H1 (cell line): ENCODE measurements at regions not wholly inside any gene's neighbourhood (a gene's known extent, or its start where the extent isn't known, plus 50 kb on each side); places are given as distances from the start of the nearest gene placed in this dataset.

Source experiments
- CTCF ChIA-PET: fragments of 300-600 bp; sonication (Branson Sonifier 250); formaldehyde crosslinking; loops from one replicate; lab custom pipeline; 2021; ENCODE audit not compliant: partially characterized antibody; lab: Charles Lee
- POLR2A ChIA-PET: fragments of 300-600 bp; sonication (Branson Sonifier 250); formaldehyde crosslinking; loops from one replicate; lab custom pipeline; 2021; ENCODE audit warnings: inconsistent platforms; ENCODE audit not compliant: partially characterized antibody; lab: Charles Lee
- DNase-seq, 2 experiments: peaks; one replicate each; pipeline versions ENCODE4 v3.0.0 to v3.0.0-alpha.2; 2010 to 2022; ENCODE audit warnings: low spot score in 2 of 2, low read depth in 1 of 2, mixed read lengths in 1 of 2
- FAIRE-seq: peaks from 2 replicates; lab custom pipeline; 2011; peaks lifted over from hg19 to GRCh38; lab: Jason Lieb, UNC
- H2AFZ ChIP-seq: 2 replicates; pipeline ENCODE4 v1.8.1; 2012; ENCODE audit warnings: low read length, inconsistent platforms
- H2AK5ac ChIP-seq: 2 replicates; pipeline ENCODE4 v1.6.1; 2013; ENCODE audit warnings: low read depth, low read length
- H2BK120ac ChIP-seq: replicated peaks from 2 replicates; pipeline ENCODE3; 2013; ENCODE audit warnings: low read depth, low read length, inconsistent platforms
- H2BK12ac ChIP-seq: 2 replicates; pipeline ENCODE4 v1.6.1; 2013; ENCODE audit warnings: low read depth, low read length
- H2BK15ac ChIP-seq: 2 replicates; pipeline ENCODE4 v1.6.1; 2013; ENCODE audit warnings: low read length
- H2BK20ac ChIP-seq: 2 replicates; pipeline ENCODE4 v1.6.1; 2013; ENCODE audit warnings: low read length
- H2BK5ac ChIP-seq: 2 replicates; pipeline ENCODE4 v1.6.1; 2013; ENCODE audit warnings: low read depth, low read length
- H3K14ac ChIP-seq: 2 replicates; pipeline ENCODE4 v1.6.1; 2013; ENCODE audit warnings: inconsistent platforms; ENCODE audit not compliant: insufficient read length
- H3K18ac ChIP-seq: 2 replicates; pipeline ENCODE4 v1.6.1; 2013; ENCODE audit warnings: low read length; ENCODE audit errors: extremely low read depth
- H3K23ac ChIP-seq: 2 replicates; pipeline ENCODE4 v1.6.1; 2013; ENCODE audit warnings: inconsistent platforms; ENCODE audit not compliant: insufficient read length
- H3K23me2 ChIP-seq: 2 replicates; pipeline ENCODE4 v1.6.1; 2013; ENCODE audit warnings: low read depth, low read length
- H3K27ac ChIP-seq: 2 replicates; pipeline ENCODE4 v1.6.1; 2011; ENCODE audit warnings: low read depth, low read length, inconsistent platforms
- H3K27me3 ChIP-seq, 4 experiments: replicated peaks in 1 of 4; 1 replicate in 1 of 4; 2 replicates in 3 of 4; pipeline versions ENCODE4 v1.6.1 to v1.8.1; 2011 to 2013; ENCODE audit warnings: low read length in 3 of 4, mild to moderate bottlenecking in 3 of 4, inconsistent platforms in 2 of 4, mixed read lengths in 2 of 4, moderate library complexity in 1 of 4; ENCODE audit not compliant: control insufficient read depth in 3 of 4, insufficient read depth in 3 of 4; ENCODE audit errors: extremely low read depth in 1 of 4
- H3K36me3 ChIP-seq, 4 experiments: 2 replicates each; pipeline versions ENCODE4 v1.6.1 to v1.8.1; 2011 to 2013; ENCODE audit warnings: mild to moderate bottlenecking in 4 of 4, low read length in 3 of 4, moderate library complexity in 2 of 4, control low read depth in 1 of 4, inconsistent platforms in 1 of 4; ENCODE audit not compliant: insufficient read depth in 4 of 4, control insufficient read depth in 2 of 4
- H3K4ac ChIP-seq: replicated peaks from 2 replicates; pipeline ENCODE3; 2013; ENCODE audit warnings: low read length, low read depth, mixed read lengths, inconsistent platforms; ENCODE audit not compliant: insufficient read length
- H3K4me1 ChIP-seq, 4 experiments: replicated peaks in 1 of 4; 1 replicate in 1 of 4; 2 replicates in 3 of 4; pipeline versions ENCODE4 v1.6.1 to v1.8.1; 2011 to 2013; ENCODE audit warnings: low read length in 3 of 4, inconsistent platforms in 2 of 4, mixed read lengths in 1 of 4; ENCODE audit not compliant: insufficient read depth in 4 of 4, control insufficient read depth in 3 of 4
- H3K4me2 ChIP-seq, 2 experiments: 2 replicates each; pipeline versions ENCODE4 v1.6.1 to v1.8.1; 2011 to 2013; ENCODE audit warnings: low read depth in 2 of 2, low read length in 2 of 2, control low read depth in 1 of 2, inconsistent platforms in 1 of 2, mild to moderate bottlenecking in 1 of 2; ENCODE audit not compliant: insufficient read depth in 1 of 2
- H3K4me3 ChIP-seq, 4 experiments: fragments of 200-600, 300-600 bp in 1 of 4; sonication (generic), shearing (Covaris generic), sonication (Bioruptor Twin) in 1 of 4; 2 replicates each; pipeline versions ENCODE4 v1.5.1 to v1.8.1; 2011 to 2016; ENCODE audit warnings: low read length in 4 of 4, low read depth in 3 of 4, control low read depth in 2 of 4, inconsistent platforms in 2 of 4, mild to moderate bottlenecking in 2 of 4, mixed read lengths in 1 of 4, moderate library complexity in 1 of 4; ENCODE audit not compliant: insufficient read depth in 2 of 4; ENCODE audit errors: extremely low read depth in 1 of 4
- H3K56ac ChIP-seq: replicated peaks from 2 replicates; pipeline ENCODE3; 2013; ENCODE audit warnings: low read depth, mild to moderate bottlenecking, mixed read lengths, low read length, inconsistent platforms; ENCODE audit not compliant: insufficient read length
- H3K79me1 ChIP-seq: 2 replicates; pipeline ENCODE4 v1.6.1; 2013; ENCODE audit warnings: low read depth, low read length, control low read depth
- H3K79me2 ChIP-seq, 2 experiments: 2 replicates each; pipeline versions ENCODE4 v1.6.1 to v1.8.1; 2012 to 2013; ENCODE audit warnings: low read length in 2 of 2, mild to moderate bottlenecking in 2 of 2, inconsistent platforms in 1 of 2; ENCODE audit not compliant: insufficient read depth in 2 of 2, control insufficient read depth in 1 of 2
- H3K9ac ChIP-seq, 4 experiments: replicated peaks in 1 of 4; 1 replicate in 1 of 4; 2 replicates in 3 of 4; pipeline versions ENCODE4 v1.6.1 to v1.8.1; 2011 to 2013; ENCODE audit warnings: low read depth in 3 of 4, low read length in 3 of 4, control low read depth in 2 of 4, mild to moderate bottlenecking in 2 of 4, moderate library complexity in 2 of 4, inconsistent platforms in 1 of 4; ENCODE audit errors: extremely low read depth in 1 of 4
- H3K9me3 ChIP-seq, 2 experiments: 2 replicates each; pipeline versions ENCODE4 v1.6.1 to v1.8.1; 2012 to 2013; ENCODE audit warnings: mild to moderate bottlenecking in 2 of 2, moderate library complexity in 2 of 2, control low read depth in 1 of 2, inconsistent platforms in 1 of 2, low read depth in 1 of 2, low read length in 1 of 2, mixed read lengths in 1 of 2; ENCODE audit not compliant: insufficient read depth in 2 of 2
- H4K20me1 ChIP-seq, 2 experiments: replicated peaks in 1 of 2; 2 replicates each; pipeline versions ENCODE3 to v1.8.1; 2011 to 2013; ENCODE audit warnings: inconsistent platforms in 2 of 2, low read length in 2 of 2, mild to moderate bottlenecking in 1 of 2; ENCODE audit not compliant: insufficient read depth in 2 of 2, control insufficient read depth in 1 of 2
- H4K5ac ChIP-seq: 2 replicates; pipeline ENCODE4 v1.6.1; 2013; ENCODE audit warnings: low read length, low read depth, mixed read lengths, inconsistent platforms; ENCODE audit not compliant: insufficient read length
- H4K8ac ChIP-seq: 2 replicates; pipeline ENCODE4 v1.8.0; 2013; ENCODE audit warnings: mild to moderate bottlenecking, moderate library complexity, low read length, inconsistent platforms; ENCODE audit not compliant: insufficient read depth; ENCODE audit errors: extremely low read depth
- H4K91ac ChIP-seq: replicated peaks from 2 replicates; pipeline ENCODE3; 2013; ENCODE audit warnings: low read length, mixed read lengths, inconsistent platforms; ENCODE audit not compliant: insufficient read length
- ASH2L ChIP-seq: fragments of 200-600, 300-600 bp; sonication (generic); IDR thresholded peaks from one replicate; pipeline ENCODE4 v1.7.1; 2017; ENCODE audit warnings: low read length
- CHD1 ChIP-seq: IDR thresholded peaks from 2 replicates; pipeline ENCODE4 v1.6.1; 2012; ENCODE audit warnings: low read depth, low read length, improper control_type of control experiment
- CTBP2 ChIP-seq: IDR thresholded peaks from 2 replicates; pipeline ENCODE4 v1.7.0; 2011; ENCODE audit warnings: borderline replicate concordance, mild to moderate bottlenecking, moderate library complexity, mixed read lengths, low read length; ENCODE audit not compliant: insufficient read depth, insufficient read length
- E2F6 ChIP-seq: IDR thresholded peaks from 2 replicates; pipeline ENCODE4 v1.6.1; 2012; ENCODE audit warnings: inconsistent platforms
- EZH2 ChIP-seq: fragments of 200-600 bp; sonication (generic); IDR thresholded peaks from 2 replicates; pipeline ENCODE4 v1.7.1; 2012; ENCODE audit warnings: low read depth, mild to moderate bottlenecking, moderate library complexity, low read length, inconsistent platforms; ENCODE audit not compliant: severe bottlenecking
- FOSL1 ChIP-seq: IDR thresholded peaks from 2 replicates; pipeline ENCODE4 v1.6.1; 2011; ENCODE audit warnings: mild to moderate bottlenecking, low read depth, low read length, moderate library complexity; ENCODE audit not compliant: insufficient read depth
- JUND ChIP-seq: IDR thresholded peaks from 2 replicates; pipeline ENCODE4 v1.6.1; 2011; ENCODE audit warnings: mild to moderate bottlenecking, improper control_type of control experiment, low read length
- KDM4A ChIP-seq: IDR thresholded peaks from one replicate; pipeline ENCODE4 v1.7.1; 2012; ENCODE audit warnings: low read depth, mild to moderate bottlenecking, moderate library complexity, low read length, inconsistent platforms; ENCODE audit not compliant: severe bottlenecking
- POLR2A ChIP-seq, 2 experiments: IDR thresholded peaks; 1 replicate in 1 of 2; 2 replicates in 1 of 2; pipeline ENCODE4 v1.6.1; 2011; ENCODE audit warnings: low read depth in 2 of 2, low read length in 2 of 2, mild to moderate bottlenecking in 2 of 2; ENCODE audit errors: control extremely low read depth in 1 of 2
- SIRT6 ChIP-seq: IDR thresholded peaks from one replicate; pipeline ENCODE4 v1.7.1; 2012; ENCODE audit warnings: low read length, inconsistent platforms
- SIX5 ChIP-seq: IDR thresholded peaks from 2 replicates; pipeline ENCODE4 v1.6.1; 2011; ENCODE audit warnings: mild to moderate bottlenecking, low read depth, low read length
- TAF1 ChIP-seq: IDR thresholded peaks from 2 replicates; pipeline ENCODE4 v1.6.1; 2011; ENCODE audit warnings: mild to moderate bottlenecking, low read depth, low read length
- TBP ChIP-seq: IDR thresholded peaks from 2 replicates; pipeline ENCODE4 v1.6.1; 2011; ENCODE audit warnings: low read depth, low read length, improper control_type of control experiment
- TCF12 ChIP-seq: IDR thresholded peaks from 2 replicates; pipeline ENCODE4 v1.6.1; 2011; ENCODE audit warnings: low read depth, mild to moderate bottlenecking, low read length
- YY1 ChIP-seq: IDR thresholded peaks from 2 replicates; pipeline ENCODE4 v1.6.1; 2011; ENCODE audit warnings: low read depth, mild to moderate bottlenecking, low read length
- WGBS, 2 experiments: shearing (Covaris generic) in 1 of 2; methylation state at CpG; one replicate each; pipeline versions ENCODE4 v1.1.6 to v1.1.7; 2013 to 2015; ENCODE audit warnings: low lambda C conversion rate in 2 of 2, mixed read lengths in 2 of 2, inconsistent platforms in 1 of 2, low coverage in 1 of 2, missing lambda C conversion rate in 1 of 2; ENCODE audit not compliant: insufficient replicate concordance in 2 of 2, insufficient coverage in 1 of 2, insufficient read length in 1 of 2; ENCODE audit errors: extremely low coverage in 1 of 2, missing lambda C conversion rate in 1 of 2; 5-methylcytosine and 5-hydroxymethylcytosine counted together

- no peak overlapping the region for H3K23ac ChIP-seq
- no peaks in the 10 kb centered on the region for H3K79me2 ChIP-seq
- no peak overlapping the region for H2BK20ac ChIP-seq
- FAIRE-seq (no peak), DNase-seq (no peak)
- H2AK5ac ChIP-seq: no peak overlapping the region
- CTCF ChIA-PET: interaction anchor here (0.9 to 1.1 kb wide), 2 partner anchors 8 to 9 kb away, joined by 3 to 5 read pairs; no protein-coding TSS in a partner anchor
- H3K9me3 ChIP-seq: no peaks in the 10 kb centered on the region
- peak overlapping the region; percentile 94 for H2AFZ ChIP-seq
- H3K9ac ChIP-seq: no peak overlapping the region
- H3K27ac ChIP-seq: no peak overlapping the region
- no peaks in the 10 kb centered on the region for H4K20me1 ChIP-seq
- H2BK120ac ChIP-seq: no peak overlapping the region
- TF ChIP-seq ASH2L (no peak), CTBP2 (no peak), JUND (no peak), SIRT6 (no peak), POLR2A (IDR thresholded peaks at IDR 0.05; ENCODE audit: control extremely low read depth in 1 of 2, low read depth in 2 of 2, low read length in 2 of 2) (no peak), E2F6 (no peak), TCF12 (no peak), SIX5 (no peak), TAF1 (no peak), YY1 (no peak), EZH2 (no peak), FOSL1 (no peak), KDM4A (no peak), TBP (no peak), CHD1 (no peak)
- WGBS, 2 experiments: 97% methylated on average over 14 of the region's 14 CpGs; no CpG with 5 or more reads in 1 of the 2 experiments
- no peaks in the 10 kb centered on the region for H3K36me3 ChIP-seq
- H3K27me3 ChIP-seq: no peaks in the 10 kb centered on the region
- H3K56ac ChIP-seq: no peak overlapping the region
- no peak overlapping the region for H4K5ac ChIP-seq
- H3K4me2 ChIP-seq: no peak overlapping the region
- H2BK5ac ChIP-seq: no peak overlapping the region
- no peaks in the 10 kb centered on the region for H3K79me1 ChIP-seq
- peak overlapping the region; percentile 73; the same call in 1 of the 2 replicates for H4K8ac ChIP-seq
- H3K14ac ChIP-seq: no peak overlapping the region
- no peak overlapping the region for H3K18ac ChIP-seq
- H3K4me1 ChIP-seq: peaks cover 0 to 4% (median 0%) of the 10 kb centered on the region in 4 experiments; a peak in 1 of 7 replicates
- H4K91ac ChIP-seq: no peak overlapping the region
- POLR2A ChIA-PET: no interaction called here
- no peak overlapping the region for H3K4me3 ChIP-seq
- peaks cover 2% of the 10 kb centered on the region; the same call in 1 of the 2 replicates for H3K23me2 ChIP-seq
- no peak overlapping the region for H3K4ac ChIP-seq
- H2BK12ac ChIP-seq: no peak overlapping the region
- no peak overlapping the region for H2BK15ac ChIP-seq
These were observed 804.9 kb upstream of the SALL3 start for GRCh38 chr18:78174737-78175136.
